ENCODE measurements at regions not wholly inside any gene's neighbourhood (a gene's known extent, or its start where the extent isn't known, plus 50 kb on each side); places are given as distances from the start of the nearest gene placed in this dataset.

DNA sequence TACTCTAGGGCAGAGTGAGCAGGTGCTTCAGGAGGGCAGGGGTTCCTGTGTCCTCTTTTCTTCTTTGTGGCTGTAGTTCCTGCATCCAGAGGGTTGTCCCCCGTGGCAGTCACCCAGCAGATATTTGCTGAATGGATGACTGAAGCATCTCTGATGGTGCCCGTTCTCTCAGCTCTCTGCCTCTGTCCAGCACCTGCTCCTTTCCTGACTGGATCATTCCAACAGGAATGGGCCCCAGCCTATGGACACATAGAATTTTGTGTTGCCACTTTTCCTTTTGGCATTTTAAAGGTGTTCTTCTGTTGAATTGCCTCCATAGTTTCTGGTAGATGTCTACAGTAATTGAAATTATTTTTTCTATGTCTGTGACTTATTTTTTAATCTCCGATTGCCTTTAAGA lies 372.5 kb upstream of the C1orf174 start:
- no peak overlapping the region for H2AFZ ChIP-seq (ENCODE audit: insufficient read depth, low read length, poor library complexity)
- H2BK5ac ChIP-seq (ENCODE audit: low read depth, low read length, poor library complexity), result no peak overlapping the region
- no peak overlapping the region for H3K23ac ChIP-seq (ENCODE audit: low read length)
- H3K4me1 ChIP-seq (ENCODE audit: control insufficient read depth in 1 of 2, insufficient read depth in 2 of 2, low read length in 2 of 2), result no peaks in the 10 kb centered on the region
- H3K79me1 ChIP-seq (ENCODE audit: low read length), result no peaks in the 10 kb centered on the region
- H3K9me3 ChIP-seq (ENCODE audit: insufficient read depth, low read depth, low read length), result peaks cover 7% of the 10 kb centered on the region
- no peak overlapping the region for H3K27ac ChIP-seq (ENCODE audit: low read depth, low read length)
- H3K79me2 ChIP-seq (ENCODE audit: control insufficient read depth, insufficient read depth, low read length, poor library complexity), result no peaks in the 10 kb centered on the region
- H3K9ac ChIP-seq (ENCODE audit: low read length), result no peak overlapping the region
- no peak overlapping the region for H3K18ac ChIP-seq (ENCODE audit: low read length)
- no peak overlapping the region for H3K4me2 ChIP-seq (ENCODE audit: low read length)
- no peaks in the 10 kb centered on the region for H3K27me3 ChIP-seq (ENCODE audit: insufficient read depth, low read length)
- no peak overlapping the region for H2BK12ac ChIP-seq (ENCODE audit: low read length)
- H4K8ac ChIP-seq (ENCODE audit: low read depth, low read length), result no peak overlapping the region
- no peak overlapping the region for H3K4ac ChIP-seq (ENCODE audit: low read depth, low read length)
- no peak overlapping the region for H3K14ac ChIP-seq (ENCODE audit: low read length)
- no peak overlapping the region for H2AK5ac ChIP-seq (ENCODE audit: low read length)
- H4K12ac ChIP-seq (ENCODE audit: low read depth, low read length), result no peak overlapping the region
- no peak for DNase-seq
- WGBS (ENCODE audit: extremely low coverage, insufficient coverage, insufficient read length), result no CpG with 5 or more reads among the region's 3 CpGs
- no peak overlapping the region for H4K91ac ChIP-seq (ENCODE audit: low read depth, low read length)
- no peak overlapping the region for H2BK120ac ChIP-seq (ENCODE audit: insufficient read depth, low read length, poor library complexity)
- no peak overlapping the region for H3K4me3 ChIP-seq (ENCODE audit: low read depth, low read length)
- H3K36me3 ChIP-seq (ENCODE audit: control insufficient read depth in 1 of 2, insufficient read depth in 2 of 2, low read length in 2 of 2), result no peaks in the 10 kb centered on the region

DNA sequence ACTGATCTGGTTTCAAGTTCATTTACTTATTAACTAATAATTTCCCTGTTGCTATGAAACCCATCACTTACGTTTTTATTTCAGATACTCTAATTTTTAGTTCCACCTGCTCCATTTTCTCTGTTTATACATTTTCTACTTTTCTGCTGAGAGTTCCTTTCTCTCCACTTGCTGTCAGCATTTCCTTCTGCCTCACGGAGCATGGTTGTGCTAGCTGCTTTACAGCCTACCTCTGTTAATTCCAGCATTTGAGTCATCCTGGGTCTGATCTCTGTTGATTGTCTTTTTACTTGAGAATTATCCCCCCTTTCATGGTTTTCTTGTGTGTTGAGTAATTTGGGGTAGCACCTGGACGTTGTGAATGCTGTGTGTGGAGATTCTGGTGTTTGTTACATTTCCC lies 373.2 kb upstream of the C1orf174 start:
- no peaks in the 10 kb centered on the region for H3K79me1 ChIP-seq (ENCODE audit: low read length)
- no peak overlapping the region for H3K4me2 ChIP-seq (ENCODE audit: low read length)
- H3K79me2 ChIP-seq (ENCODE audit: control insufficient read depth, insufficient read depth, low read length, poor library complexity), result no peaks in the 10 kb centered on the region
- no peak overlapping the region for H2AFZ ChIP-seq (ENCODE audit: insufficient read depth, low read length, poor library complexity)
- no peak overlapping the region for H3K14ac ChIP-seq (ENCODE audit: low read length)
- H2BK120ac ChIP-seq (ENCODE audit: insufficient read depth, low read length, poor library complexity), result no peak overlapping the region
- DNase-seq, result no peak
- H2BK12ac ChIP-seq (ENCODE audit: low read length), result no peak overlapping the region
- H4K91ac ChIP-seq (ENCODE audit: low read depth, low read length), result no peak overlapping the region
- no CpG with 5 or more reads among the region's 3 CpGs for WGBS (ENCODE audit: extremely low coverage, insufficient coverage, insufficient read length)
- no peak overlapping the region for H4K8ac ChIP-seq (ENCODE audit: low read depth, low read length)
- H2AK5ac ChIP-seq (ENCODE audit: low read length), result no peak overlapping the region
- no peak overlapping the region for H4K12ac ChIP-seq (ENCODE audit: low read depth, low read length)
- no peak overlapping the region for H3K4me3 ChIP-seq (ENCODE audit: low read depth, low read length)
- no peaks in the 10 kb centered on the region for H3K36me3 ChIP-seq (ENCODE audit: control insufficient read depth in 1 of 2, insufficient read depth in 2 of 2, low read length in 2 of 2)
- H3K27ac ChIP-seq (ENCODE audit: low read depth, low read length), result no peak overlapping the region
- no peak overlapping the region for H3K4ac ChIP-seq (ENCODE audit: low read depth, low read length)
- H3K9ac ChIP-seq (ENCODE audit: low read length), result no peak overlapping the region
- H3K4me1 ChIP-seq (ENCODE audit: control insufficient read depth in 1 of 2, insufficient read depth in 2 of 2, low read length in 2 of 2), result no peaks in the 10 kb centered on the region
- H3K27me3 ChIP-seq (ENCODE audit: insufficient read depth, low read length), result no peaks in the 10 kb centered on the region
- peaks cover 5% of the 10 kb centered on the region for H3K9me3 ChIP-seq (ENCODE audit: insufficient read depth, low read depth, low read length)
- H3K23ac ChIP-seq (ENCODE audit: low read length), result no peak overlapping the region
- H3K18ac ChIP-seq (ENCODE audit: low read length), result no peak overlapping the region
- no peak overlapping the region for H2BK5ac ChIP-seq (ENCODE audit: low read depth, low read length, poor library complexity)

DNA sequence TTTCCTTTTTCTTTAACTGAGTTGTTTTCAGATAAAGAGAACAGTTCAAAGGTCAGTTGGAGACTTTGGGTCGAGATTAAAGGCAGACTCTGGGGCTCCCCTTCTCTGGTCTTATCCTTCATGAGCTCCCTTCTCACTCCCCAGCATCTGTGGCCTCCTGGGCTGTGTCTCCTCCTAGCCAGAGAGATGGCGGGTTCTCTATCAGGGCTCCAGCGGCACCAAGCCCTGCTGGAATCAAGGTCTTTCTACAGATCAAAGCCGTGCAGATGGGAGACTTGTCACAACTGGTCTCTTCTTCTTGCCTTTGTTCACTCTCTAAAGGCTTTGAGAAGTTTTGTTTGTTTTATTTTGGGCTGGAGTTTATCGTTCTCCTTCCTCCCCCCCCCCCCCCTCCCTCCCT lies 373.7 kb upstream of the C1orf174 start:
- H4K12ac ChIP-seq (ENCODE audit: low read depth, low read length), result no peak overlapping the region
- no peak overlapping the region for H4K8ac ChIP-seq (ENCODE audit: low read depth, low read length)
- H2AFZ ChIP-seq (ENCODE audit: insufficient read depth, low read length, poor library complexity), result no peak overlapping the region
- no CpG with 5 or more reads among the region's 5 CpGs for WGBS (ENCODE audit: extremely low coverage, insufficient coverage, insufficient read length)
- no peak overlapping the region for H2BK5ac ChIP-seq (ENCODE audit: low read depth, low read length, poor library complexity)
- peaks cover 2% of the 10 kb centered on the region for H3K9me3 ChIP-seq (ENCODE audit: insufficient read depth, low read depth, low read length)
- no peaks in the 10 kb centered on the region for H3K79me1 ChIP-seq (ENCODE audit: low read length)
- no peak overlapping the region for H2AK5ac ChIP-seq (ENCODE audit: low read length)
- H3K27ac ChIP-seq (ENCODE audit: low read depth, low read length), result no peak overlapping the region
- H3K79me2 ChIP-seq (ENCODE audit: control insufficient read depth, insufficient read depth, low read length, poor library complexity), result no peaks in the 10 kb centered on the region
- no peak overlapping the region for H4K91ac ChIP-seq (ENCODE audit: low read depth, low read length)
- H2BK120ac ChIP-seq (ENCODE audit: insufficient read depth, low read length, poor library complexity), result no peak overlapping the region
- no peak for DNase-seq
- no peak overlapping the region for H3K18ac ChIP-seq (ENCODE audit: low read length)
- H3K23ac ChIP-seq (ENCODE audit: low read length), result no peak overlapping the region
- no peaks in the 10 kb centered on the region for H3K27me3 ChIP-seq (ENCODE audit: insufficient read depth, low read length)
- H3K4me3 ChIP-seq (ENCODE audit: low read depth, low read length), result no peak overlapping the region
- H3K4me1 ChIP-seq (ENCODE audit: control insufficient read depth in 1 of 2, insufficient read depth in 2 of 2, low read length in 2 of 2), result no peaks in the 10 kb centered on the region
- H3K9ac ChIP-seq (ENCODE audit: low read length), result no peak overlapping the region
- H3K14ac ChIP-seq (ENCODE audit: low read length), result no peak overlapping the region
- no peaks in the 10 kb centered on the region for H3K36me3 ChIP-seq (ENCODE audit: control insufficient read depth in 1 of 2, insufficient read depth in 2 of 2, low read length in 2 of 2)
- no peak overlapping the region for H3K4ac ChIP-seq (ENCODE audit: low read depth, low read length)
- H3K4me2 ChIP-seq (ENCODE audit: low read length), result no peak overlapping the region
- no peak overlapping the region for H2BK12ac ChIP-seq (ENCODE audit: low read length)

DNA sequence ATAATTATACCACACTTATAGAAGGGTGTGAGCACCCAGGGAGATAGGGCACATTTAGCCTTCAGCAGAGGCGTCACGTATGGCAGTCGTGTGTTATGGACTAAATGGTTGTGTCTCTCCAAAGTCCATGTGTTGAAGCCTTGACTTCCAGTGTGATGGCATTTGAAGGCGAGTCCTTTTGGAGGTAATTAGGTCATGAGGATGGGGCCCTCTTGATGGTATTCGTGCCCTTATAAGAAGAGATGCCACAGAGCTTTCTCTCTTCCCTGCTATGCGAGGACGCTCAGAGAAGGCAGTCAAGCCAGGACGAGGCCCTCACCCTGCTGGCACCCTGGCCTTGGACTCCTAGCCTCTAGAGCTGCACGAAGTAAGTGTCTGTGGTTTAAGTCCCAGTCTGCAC lies 375.0 kb upstream of the C1orf174 start:
- H3K79me1 ChIP-seq (ENCODE audit: low read length), result no peaks in the 10 kb centered on the region
- no CpG with 5 or more reads among the region's 9 CpGs for WGBS (ENCODE audit: extremely low coverage, insufficient coverage, insufficient read length)
- no peak overlapping the region for H4K91ac ChIP-seq (ENCODE audit: low read depth, low read length)
- peaks cover 2% of the 10 kb centered on the region for H3K9me3 ChIP-seq (ENCODE audit: insufficient read depth, low read depth, low read length)
- H3K27me3 ChIP-seq (ENCODE audit: insufficient read depth, low read length), result no peaks in the 10 kb centered on the region
- H2BK120ac ChIP-seq (ENCODE audit: insufficient read depth, low read length, poor library complexity), result no peak overlapping the region
- no peak overlapping the region for H3K14ac ChIP-seq (ENCODE audit: low read length)
- no peaks in the 10 kb centered on the region for H3K4me1 ChIP-seq (ENCODE audit: control insufficient read depth in 1 of 2, insufficient read depth in 2 of 2, low read length in 2 of 2)
- no peak overlapping the region for H3K4me3 ChIP-seq (ENCODE audit: low read depth, low read length)
- H3K27ac ChIP-seq (ENCODE audit: low read depth, low read length), result no peak overlapping the region
- H2AFZ ChIP-seq (ENCODE audit: insufficient read depth, low read length, poor library complexity), result no peak overlapping the region
- no peak overlapping the region for H3K23ac ChIP-seq (ENCODE audit: low read length)
- DNase-seq, result no peak
- no peaks in the 10 kb centered on the region for H3K79me2 ChIP-seq (ENCODE audit: control insufficient read depth, insufficient read depth, low read length, poor library complexity)
- H3K4ac ChIP-seq (ENCODE audit: low read depth, low read length), result no peak overlapping the region
- H3K36me3 ChIP-seq (ENCODE audit: control insufficient read depth in 1 of 2, insufficient read depth in 2 of 2, low read length in 2 of 2), result no peaks in the 10 kb centered on the region
- no peak overlapping the region for H2BK12ac ChIP-seq (ENCODE audit: low read length)
- H4K12ac ChIP-seq (ENCODE audit: low read depth, low read length), result no peak overlapping the region
- H3K18ac ChIP-seq (ENCODE audit: low read length), result no peak overlapping the region
- H2BK5ac ChIP-seq (ENCODE audit: low read depth, low read length, poor library complexity), result no peak overlapping the region
- H2AK5ac ChIP-seq (ENCODE audit: low read length), result no peak overlapping the region
- H4K8ac ChIP-seq (ENCODE audit: low read depth, low read length), result no peak overlapping the region
- no peak overlapping the region for H3K9ac ChIP-seq (ENCODE audit: low read length)
- H3K4me2 ChIP-seq (ENCODE audit: low read length), result no peak overlapping the region

All from trophoblast cell (in vitro differentiated cells and primary cell).